Uterus (tissue), 3 donors: ENCODE measurements at regions not wholly inside any gene's neighbourhood (a gene's known extent, or its start where the extent isn't known, plus 50 kb on each side); places are given as distances from the start of the nearest gene placed in this dataset.

ENCODE experiments used
- DNase-seq, 2 donors: peaks; one replicate each; pipeline ENCODE4 v3.0.0-alpha.2; 2019 to 2020
- H3K27ac ChIP-seq, 2 donors: fragments of 200-600 bp; sonication (generic); 1 replicate in 1 of 2; 2 replicates in 1 of 2; pipeline ENCODE4 v1.5.1; 2016 to 2018
- H3K27me3 ChIP-seq, 2 donors: fragments of 200-600 bp; sonication (generic); one replicate each; pipeline ENCODE4 v1.5.1; 2018 to 2019; ENCODE audit warnings: control low read depth in 1 of 2
- H3K36me3 ChIP-seq, 2 donors: fragments of 200-600 bp; sonication (generic); one replicate each; pipeline ENCODE4 v1.5.1; 2019; ENCODE audit warnings: control low read depth in 1 of 2
- H3K4me1 ChIP-seq, 2 donors: fragments of 200-600 bp; sonication (generic); one replicate each; pipeline ENCODE4 v1.5.1; 2018 to 2019; ENCODE audit warnings: control low read depth in 1 of 2
- H3K4me3 ChIP-seq, 2 donors: fragments of 200-600 bp; sonication (generic); 1 replicate in 1 of 2; 2 replicates in 1 of 2; pipeline ENCODE4 v1.5.1; 2018 to 2019; ENCODE audit warnings: mild to moderate bottlenecking in 1 of 2
- H3K9me3 ChIP-seq, 2 donors: fragments of 200-600 bp; sonication (generic); one replicate each; pipeline ENCODE4 v1.5.1; 2019; ENCODE audit warnings: control low read depth in 1 of 2
- CTCF ChIP-seq, 4 experiments: fragments of 200-600 bp in 2 of 4; fragments of 450-650 bp in 2 of 4; sonication (generic) in 2 of 4; IDR thresholded peaks; one replicate each; pipeline ENCODE4 v1.5.1; 2016 to 2019; ENCODE audit warnings: antibody characterized with exemption in 4 of 4, mild to moderate bottlenecking in 2 of 4, moderate library complexity in 1 of 4
- POLR2A ChIP-seq, 2 donors: fragments of 450-650 bp; IDR thresholded peaks; one replicate each; pipeline ENCODE4 v1.6.1; 2016; ENCODE audit warnings: antibody characterized with exemption in 2 of 2, mild to moderate bottlenecking in 1 of 2, moderate library complexity in 1 of 2
- intact Hi-C: fragments of 100-400 bp; cut with DNase I; formaldehyde crosslinking; loops from one replicate; pipeline ENCODE4 v1.15.1; 2023; ENCODE audit warnings: low total_unique reads
- donor health status: DM: yes; HTN: yes; CAD: no.

GRCh38 chr21:20106368-20106767, 891.8 kb upstream of the NCAM2 start:
- TF ChIP-seq POLR2A (IDR thresholded peaks at IDR 0.05), result no peak
- H3K4me3 ChIP-seq, result no peak overlapping the region
- no peaks in the 10 kb centered on the region for H3K9me3 ChIP-seq
- no peaks in the 10 kb centered on the region for H3K4me1 ChIP-seq
- DNase-seq, result no peak
- no peaks in the 10 kb centered on the region for H3K27me3 ChIP-seq
- no peaks in the 10 kb centered on the region for H3K36me3 ChIP-seq
- intact Hi-C loops, result no loop called here
- H3K27ac ChIP-seq, result no peak overlapping the region

GRCh38 chr21:20108016-20108415, 890.2 kb upstream of the NCAM2 start:
- TF ChIP-seq POLR2A (IDR thresholded peaks at IDR 0.05), result no peak
- no peak for TF ChIP-seq CTCF (IDR thresholded peaks at IDR 0.05)
- Histone ChIP-seq H3K4me3 (no peak overlapping the region), H3K4me1 (no peaks in the 10 kb centered on the region), H3K9me3 (no peaks in the 10 kb centered on the region), H3K36me3 (no peaks in the 10 kb centered on the region), H3K27me3 (no peaks in the 10 kb centered on the region), H3K27ac (no peak overlapping the region)
- intact Hi-C loops, result no loop called here
- no peak for DNase-seq

DNA sequence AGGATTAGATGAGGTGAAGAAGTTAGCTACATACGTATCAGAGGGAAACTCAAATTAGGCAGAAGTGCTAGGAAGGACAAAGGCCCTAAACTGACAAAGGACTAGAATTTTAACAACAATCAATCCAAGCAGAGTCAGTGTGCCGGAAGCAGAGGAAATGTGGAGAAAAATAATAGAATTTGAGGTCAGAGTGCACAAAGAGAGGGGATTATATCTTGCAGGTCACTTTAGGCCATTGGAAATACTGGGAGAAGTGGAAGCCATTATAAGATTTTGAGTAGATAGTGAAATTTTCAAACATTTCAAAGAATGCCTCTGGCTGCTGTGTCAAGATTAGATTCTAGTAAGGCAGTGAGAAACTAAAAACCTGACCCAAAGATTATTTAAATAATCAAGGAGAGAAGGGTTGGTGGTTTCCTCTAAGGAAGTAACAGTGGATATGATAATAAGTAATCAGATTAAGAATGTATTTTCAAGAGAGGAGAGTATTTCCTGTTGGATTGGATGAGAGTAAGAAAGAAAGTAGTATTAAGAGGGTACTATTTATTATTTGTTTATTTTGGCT, 889.2 kb upstream of the NCAM2 start:
- H3K4me1 ChIP-seq, result no peaks in the 10 kb centered on the region
- H3K27me3 ChIP-seq, result no peaks in the 10 kb centered on the region
- H3K27ac ChIP-seq, result no peak overlapping the region
- TF ChIP-seq POLR2A (IDR thresholded peaks at IDR 0.05) (no peak), CTCF (IDR thresholded peaks at IDR 0.05) (no peak)
- H3K9me3 ChIP-seq, result no peaks in the 10 kb centered on the region
- intact Hi-C loops, result no loop called here
- H3K36me3 ChIP-seq, result no peaks in the 10 kb centered on the region
- H3K4me3 ChIP-seq, result no peak overlapping the region
- DNase-seq, result no peak

GRCh38 chr21:20110368-20110767, 887.8 kb upstream of the NCAM2 start:
- Histone ChIP-seq H3K4me1 (no peaks in the 10 kb centered on the region), H3K36me3 (no peaks in the 10 kb centered on the region), H3K9me3 (no peaks in the 10 kb centered on the region), H3K27ac (no peak overlapping the region), H3K4me3 (no peak overlapping the region), H3K27me3 (no peaks in the 10 kb centered on the region)
- TF ChIP-seq POLR2A (IDR thresholded peaks at IDR 0.05) (no peak), CTCF (IDR thresholded peaks at IDR 0.05) (no peak)
- DNase-seq, result no peak
- intact Hi-C loops, result no loop called here

- no peaks in the 10 kb centered on the region for H3K36me3 ChIP-seq
- no peak for DNase-seq
- TF ChIP-seq CTCF (IDR thresholded peaks at IDR 0.05), result no peak
- no peak for TF ChIP-seq POLR2A (IDR thresholded peaks at IDR 0.05)
- H3K4me3 ChIP-seq, result no peak overlapping the region
- no peaks in the 10 kb centered on the region for H3K4me1 ChIP-seq
- H3K27me3 ChIP-seq, result no peaks in the 10 kb centered on the region
- intact Hi-C loops, result no loop called here
- no peaks in the 10 kb centered on the region for H3K9me3 ChIP-seq
- no peak overlapping the region for H3K27ac ChIP-seq
Measured at GRCh38 chr21:20151741-20152140, 846.5 kb upstream of the NCAM2 start.

DNA sequence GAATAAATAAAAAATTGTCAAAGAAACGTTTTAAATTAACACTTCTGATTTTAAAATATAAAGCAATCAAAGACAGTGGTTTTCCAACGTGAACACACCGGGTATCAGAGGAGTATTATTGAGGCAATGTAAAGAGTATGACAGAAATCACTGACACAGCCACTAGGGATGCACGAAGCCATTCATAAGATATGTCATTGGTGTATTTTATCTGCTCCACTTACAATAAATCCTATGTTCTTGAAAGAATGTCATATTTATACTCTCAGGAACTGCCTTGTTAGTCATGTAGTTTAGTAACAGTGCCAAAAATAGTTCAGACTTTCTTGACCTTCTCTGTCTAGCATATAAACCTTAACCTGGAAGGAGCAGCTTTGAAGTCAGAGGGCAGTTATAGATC, 835.0 kb upstream of the NCAM2 start:
- Histone ChIP-seq H3K4me1 (no peaks in the 10 kb centered on the region), H3K36me3 (no peaks in the 10 kb centered on the region), H3K27me3 (no peaks in the 10 kb centered on the region), H3K27ac (no peak overlapping the region), H3K9me3 (no peaks in the 10 kb centered on the region), H3K4me3 (no peak overlapping the region)
- intact Hi-C loops, result no loop called here
- TF ChIP-seq CTCF (IDR thresholded peaks at IDR 0.05) (no peak), POLR2A (IDR thresholded peaks at IDR 0.05) (no peak)
- no peak for DNase-seq
